Kidney epithelial cell (primary cell): ENCODE measurements at regions not wholly inside any gene's neighbourhood (a gene's known extent, or its start where the extent isn't known, plus 50 kb on each side); places are given as distances from the start of the nearest gene placed in this dataset.

ENCODE experiments used
- DNase-seq: peaks from one replicate; pipeline ENCODE4 v3.0.0-alpha.2; 2010; ENCODE audit warnings: low read depth
- H3K27me3 ChIP-seq: 2 replicates; pipeline ENCODE4 v1.6.0; 2011; ENCODE audit warnings: low read length; ENCODE audit not compliant: control insufficient read depth, insufficient read depth
- H3K36me3 ChIP-seq: 2 replicates; pipeline ENCODE4 v1.5.1; 2011; ENCODE audit warnings: low read length; ENCODE audit not compliant: control insufficient read depth, insufficient read depth
- H3K4me3 ChIP-seq: 2 replicates; pipeline ENCODE4 v1.5.1; 2011; ENCODE audit warnings: low read depth, mild to moderate bottlenecking, control low read depth, low read length
- CTCF ChIP-seq: IDR thresholded peaks from 2 replicates; pipeline ENCODE4 v1.5.1; 2011; ENCODE audit warnings: mild to moderate bottlenecking, moderate library complexity, low read length, control low read depth, inconsistent platforms; ENCODE audit not compliant: insufficient read depth, poor library complexity, severe bottlenecking

- Histone ChIP-seq H3K4me3 (no peak overlapping the region), H3K27me3 (peaks cover 4% of the 10 kb centered on the region), H3K36me3 (no peaks in the 10 kb centered on the region)
- no peak for TF ChIP-seq CTCF
- DNase-seq: no peak
Measured at GRCh38 chr22:44650806-44651205, 51.2 kb upstream of the PRR5 start.

GRCh38 chr22:44648821-44649565 lies 53.0 kb upstream of the PRR5 start:
- no peaks in the 10 kb centered on the region for H3K36me3 ChIP-seq
- TF ChIP-seq CTCF: no peak
- no peak for DNase-seq
- H3K27me3 ChIP-seq: peaks cover 12% of the 10 kb centered on the region
- H3K4me3 ChIP-seq: no peak overlapping the region

GRCh38 chr22:44648085-44648820 lies 53.8 kb upstream of the PRR5 start:
- Histone ChIP-seq H3K27me3 (peaks cover 12% of the 10 kb centered on the region), H3K4me3 (no peak overlapping the region), H3K36me3 (no peaks in the 10 kb centered on the region)
- no peak for DNase-seq
- TF ChIP-seq CTCF: no peak

GRCh38 chr22:44647141-44647540 lies 54.9 kb upstream of the PRR5 start:
- H3K4me3 ChIP-seq: no peak overlapping the region
- DNase-seq: no peak
- TF ChIP-seq CTCF: no peak
- no peaks in the 10 kb centered on the region for H3K36me3 ChIP-seq
- H3K27me3 ChIP-seq: peaks cover 12% of the 10 kb centered on the region

- Histone ChIP-seq H3K36me3 (no peaks in the 10 kb centered on the region), H3K4me3 (no peak overlapping the region), H3K27me3 (peaks cover 12% of the 10 kb centered on the region)
- no peak for TF ChIP-seq CTCF
- no peak for DNase-seq
Measured at GRCh38 chr22:44646668-44647067, 55.3 kb upstream of the PRR5 start.
